WI38 (cell line): ENCODE measurements at regions not wholly inside any gene's neighbourhood (a gene's known extent, or its start where the extent isn't known, plus 50 kb on each side); places are given as distances from the start of the nearest gene placed in this dataset.

Source experiments
- H3K4me3 ChIP-seq: 2 replicates; pipeline ENCODE4 v1.5.1; 2011; ENCODE audit warnings: low read depth, mild to moderate bottlenecking, control low read depth, low read length
- TF ChIP-seq, protein P1 (sequence below): IDR thresholded peaks from 2 replicates; pipeline ENCODE4 v1.5.1; 2012; ENCODE audit warnings: low read depth, mild to moderate bottlenecking, control low read depth, low read length

DNA sequence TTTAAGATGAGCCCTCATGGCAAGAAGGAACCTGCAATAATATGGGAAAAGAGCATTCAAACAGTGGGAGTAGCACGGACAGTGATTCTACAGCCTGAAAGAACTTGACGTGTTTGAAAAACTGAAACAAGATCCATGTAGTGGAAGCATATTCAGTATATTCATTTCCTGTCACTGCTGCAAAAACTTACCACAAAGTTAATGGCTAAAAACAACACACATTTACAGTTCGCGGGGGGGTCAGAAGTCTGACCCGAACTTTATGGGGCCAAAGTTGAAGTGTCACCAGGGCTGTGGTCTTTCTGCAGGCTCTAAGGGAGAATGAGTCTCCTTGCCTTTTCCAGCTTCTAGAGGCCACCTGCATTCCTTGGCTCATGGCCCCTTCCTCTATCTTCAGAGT is 52.6 kb upstream of the ARX start:
- no peak overlapping the region for H3K4me3 ChIP-seq
- TF ChIP-seq, protein P1, sequence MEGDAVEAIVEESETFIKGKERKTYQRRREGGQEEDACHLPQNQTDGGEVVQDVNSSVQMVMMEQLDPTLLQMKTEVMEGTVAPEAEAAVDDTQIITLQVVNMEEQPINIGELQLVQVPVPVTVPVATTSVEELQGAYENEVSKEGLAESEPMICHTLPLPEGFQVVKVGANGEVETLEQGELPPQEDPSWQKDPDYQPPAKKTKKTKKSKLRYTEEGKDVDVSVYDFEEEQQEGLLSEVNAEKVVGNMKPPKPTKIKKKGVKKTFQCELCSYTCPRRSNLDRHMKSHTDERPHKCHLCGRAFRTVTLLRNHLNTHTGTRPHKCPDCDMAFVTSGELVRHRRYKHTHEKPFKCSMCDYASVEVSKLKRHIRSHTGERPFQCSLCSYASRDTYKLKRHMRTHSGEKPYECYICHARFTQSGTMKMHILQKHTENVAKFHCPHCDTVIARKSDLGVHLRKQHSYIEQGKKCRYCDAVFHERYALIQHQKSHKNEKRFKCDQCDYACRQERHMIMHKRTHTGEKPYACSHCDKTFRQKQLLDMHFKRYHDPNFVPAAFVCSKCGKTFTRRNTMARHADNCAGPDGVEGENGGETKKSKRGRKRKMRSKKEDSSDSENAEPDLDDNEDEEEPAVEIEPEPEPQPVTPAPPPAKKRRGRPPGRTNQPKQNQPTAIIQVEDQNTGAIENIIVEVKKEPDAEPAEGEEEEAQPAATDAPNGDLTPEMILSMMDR: no peak

DNA sequence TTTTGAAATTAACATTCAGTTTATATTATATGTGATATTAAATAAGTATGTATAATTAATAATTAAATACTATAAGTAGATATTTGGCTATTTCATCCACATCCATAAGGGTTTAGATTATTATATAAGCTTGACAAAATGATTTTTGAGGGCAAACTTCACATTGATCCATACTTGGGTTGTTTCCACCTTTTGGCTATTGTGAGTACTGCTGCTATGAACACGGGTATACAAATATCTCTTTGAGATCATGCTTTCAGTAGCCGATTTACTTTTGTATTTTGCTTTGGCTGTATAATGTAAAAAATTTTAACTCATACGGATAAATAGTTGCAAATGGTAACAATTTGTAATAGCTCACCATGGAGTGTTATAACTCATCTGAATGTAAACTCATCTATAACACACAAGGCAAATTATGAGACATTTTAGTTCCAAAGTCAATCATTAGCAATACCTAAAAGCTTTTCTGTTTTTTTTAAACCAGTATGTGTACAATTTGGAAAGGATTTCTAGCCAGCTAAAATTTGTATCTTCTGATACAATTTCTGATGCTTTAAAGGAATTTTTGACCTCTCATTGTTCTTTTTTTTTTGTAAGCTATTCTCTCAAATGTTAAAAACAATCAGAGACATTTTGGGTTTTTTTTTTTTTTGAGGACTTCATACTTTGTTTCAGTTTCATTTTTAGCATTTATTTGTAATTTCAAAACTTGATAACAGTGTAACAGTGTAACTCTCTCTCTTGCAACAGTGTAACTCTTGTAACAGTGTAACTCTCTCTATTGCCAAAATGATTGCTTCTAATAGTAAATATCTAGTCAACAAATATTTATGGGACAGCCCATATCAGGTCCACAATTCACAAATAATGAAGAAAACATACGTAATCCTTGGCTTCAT is 51.8 kb upstream of the ARX start:
- H3K4me3 ChIP-seq: no peak overlapping the region
- TF ChIP-seq, protein P1: no peak

DNA sequence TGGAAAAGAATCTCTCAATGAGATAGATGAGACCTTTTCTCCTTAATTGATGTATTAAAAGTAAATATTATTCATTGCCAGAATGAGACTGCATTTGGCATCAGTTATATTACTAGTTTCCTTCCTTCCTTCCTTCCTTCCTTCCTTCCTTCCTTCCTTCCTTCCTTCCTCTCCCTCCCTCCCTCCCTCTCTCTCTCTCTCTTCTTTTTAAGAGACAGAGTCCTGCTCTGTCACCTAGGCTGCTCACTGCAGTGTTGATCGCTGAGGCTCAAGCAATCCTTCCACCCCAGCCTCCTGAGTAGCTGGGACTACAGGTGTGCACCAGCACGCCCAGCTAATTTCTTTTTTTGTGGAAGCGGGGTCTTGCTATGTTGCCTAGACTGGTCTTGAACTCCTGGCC is 50.4 kb upstream of the ARX start:
- H3K4me3 ChIP-seq: no peak overlapping the region
- TF ChIP-seq, protein P1: no peak
